ENCODE measurements at regions not wholly inside any gene's neighbourhood (a gene's known extent, or its start where the extent isn't known, plus 50 kb on each side); places are given as distances from the start of the nearest gene placed in this dataset.
A peak's percentile ranks its signal among the peaks of the same experiment; 100 is the strongest.

- DNase-seq (ENCODE audit: low read depth, low spot score) (no peak), ATAC-seq (peak; percentile 6), FAIRE-seq (no peak)
- Histone ChIP-seq H3K9me3 (replicated peaks; ENCODE audit: control insufficient read depth, insufficient read depth, low read length) (no peaks in the 10 kb centered on the region), H3K79me2 (ENCODE audit: control insufficient read depth, insufficient read depth, low read length) (no peaks in the 10 kb centered on the region; the same call in 1 of the 2 replicates), H3K4me1 (ENCODE audit: control insufficient read depth, insufficient read depth, low read length) (peaks cover 25% of the 10 kb centered on the region), H3K9ac (ENCODE audit: control insufficient read depth, insufficient read depth, low read length) (no peak overlapping the region), H3K27ac (ENCODE audit: control insufficient read depth, insufficient read depth) (no peak overlapping the region), H3K4me3 (no peak overlapping the region), H3K27me3 (replicated peaks in 1 of 2; ENCODE audit: control insufficient read depth in 2 of 2, insufficient read depth in 2 of 2, low read length in 1 of 2) (no peaks in the 10 kb centered on the region), H3K4me2 (ENCODE audit: control insufficient read depth, insufficient read depth) (peak overlapping the region; percentile 68), H3K36me3 (ENCODE audit: control insufficient read depth in 2 of 2, insufficient read depth in 2 of 2, low read length in 1 of 2) (no peaks in the 10 kb centered on the region), H4K20me1 (ENCODE audit: control insufficient read depth, insufficient read depth) (no peaks in the 10 kb centered on the region), H2AFZ (ENCODE audit: control insufficient read depth, low read depth, low read length) (no peak overlapping the region)
- ChIA-PET SMC1A (ENCODE audit: uncharacterized antibody, unreplicated experiment) (interaction anchor here (0.7 to 8.2 kb wide), 19 partner anchors 11 to 448 kb away, joined by 3 to 79 read pairs (median 6); no protein-coding TSS in a partner anchor), POLR2A (interaction anchor here (1.8 kb wide), 1 partner anchor 10 kb away, joined by 5 read pairs; no protein-coding TSS in a partner anchor), RAD21 (ENCODE audit: unreplicated experiment) (interaction anchor here (0.8 to 8.9 kb wide), 11 partner anchors 14 to 449 kb away, joined by 3 to 59 read pairs (median 4); partner anchors contain the start of gene PLPP3), CTCF (interaction anchor here (1.2 to 3.8 kb wide), 2 partner anchors 143 to 442 kb away, joined by 3 to 22 read pairs; partner anchors contain the start of gene PLPP3)
- TF ChIP-seq FOS (IDR thresholded peaks at IDR 0.05; ENCODE audit: borderline replicate concordance, extremely low read depth, insufficient read length): no peak
- no peak for TF ChIP-seq RB1 (IDR thresholded peaks at IDR 0.05; ENCODE audit: borderline replicate concordance)
- no peak for TF ChIP-seq CEBPZ (IDR thresholded peaks at IDR 0.05; ENCODE audit: low read depth, low read length)
- no peak for TF ChIP-seq RUNX3 (IDR thresholded peaks at IDR 0.05; ENCODE audit: low read length)
- no peak for TF ChIP-seq STAT3 (IDR thresholded peaks at IDR 0.05; ENCODE audit: low read depth, low read length)
- TF ChIP-seq MYB (IDR thresholded peaks at IDR 0.05; ENCODE audit: borderline replicate concordance, low read depth, low read length): no peak
- no peak for TF ChIP-seq TBL1XR1 (IDR thresholded peaks at IDR 0.05; ENCODE audit: low read depth, low read length)
- no peak for TF ChIP-seq EP300 (IDR thresholded peaks at IDR 0.05; ENCODE audit: borderline replicate concordance in 1 of 2, control insufficient read depth in 1 of 2, low read depth in 2 of 2, low read length in 2 of 2)
- TF ChIP-seq CHD1 (IDR thresholded peaks at IDR 0.05; ENCODE audit: low read depth, low read length): no peak
- TF ChIP-seq CREB1 (IDR thresholded peaks at IDR 0.05; ENCODE audit: low read depth): no peak
- no peak for TF ChIP-seq HDAC6 (IDR thresholded peaks at IDR 0.05; ENCODE audit: unreplicated experiment)
- TF ChIP-seq USF1 (IDR thresholded peaks at IDR 0.05; ENCODE audit: borderline replicate concordance, extremely low read length, insufficient read depth, low read depth, low read length): no peak
- no peak for TF ChIP-seq GATAD2B (conservative IDR thresholded peaks at IDR 0.05; ENCODE audit: low read depth)
- intact Hi-C loops (cut with micrococcal nuclease; ENCODE audit: unreplicated experiment) (loop anchor here (2.0 kb wide), 2 partner anchors 67 to 91 kb away; no protein-coding TSS in a partner anchor), in situ Hi-C loops (cut with MboI) (no loop called here)
- no TSS peak for BruUV-seq (replicated peaks)
Observed at GRCh38 chr1:56135864-56136147, 443.6 kb downstream of the PLPP3 start.
